ENCODE measurements at regions not wholly inside any gene's neighbourhood (a gene's known extent, or its start where the extent isn't known, plus 50 kb on each side); places are given as distances from the start of the nearest gene placed in this dataset.

- DNase-seq (ENCODE audit: low spot score), result no peak
Measured at GRCh38 chr1:56189454-56189853, 389.9 kb downstream of the PLPP3 start.

- no peak for DNase-seq (ENCODE audit: low spot score)
Measured at GRCh38 chr1:56188855-56189254, 390.5 kb downstream of the PLPP3 start.

- DNase-seq (ENCODE audit: low spot score), result no peak
Measured at GRCh38 chr1:56188221-56188620, 391.1 kb downstream of the PLPP3 start.

- DNase-seq (ENCODE audit: low spot score), result no peak
Measured at GRCh38 chr1:56187405-56187804, 392.0 kb downstream of the PLPP3 start.

DNA sequence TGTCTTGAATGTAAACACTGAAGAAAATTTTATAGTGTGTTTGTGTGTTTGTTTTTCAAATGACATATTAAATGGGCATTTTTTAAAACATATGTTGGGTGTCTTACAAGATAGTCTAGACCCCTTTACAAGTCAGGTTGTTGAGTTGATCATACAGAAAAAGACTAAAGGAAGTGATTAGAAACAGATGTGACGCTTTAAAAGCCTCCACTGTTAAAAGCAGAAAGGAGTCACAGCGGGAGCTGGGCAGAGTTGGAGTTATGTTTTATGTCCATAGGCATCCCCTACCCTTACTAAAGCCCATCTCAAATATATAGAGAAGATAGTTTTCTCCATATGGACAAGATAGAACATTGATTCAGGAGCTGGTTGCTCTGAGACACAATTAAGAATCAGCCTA lies 393.9 kb downstream of the PLPP3 start:
- DNase-seq (ENCODE audit: low spot score), result no peak

GRCh38 chr1:56183151-56183550 lies 396.2 kb downstream of the PLPP3 start:
- no peak for DNase-seq (ENCODE audit: low spot score)

DNA sequence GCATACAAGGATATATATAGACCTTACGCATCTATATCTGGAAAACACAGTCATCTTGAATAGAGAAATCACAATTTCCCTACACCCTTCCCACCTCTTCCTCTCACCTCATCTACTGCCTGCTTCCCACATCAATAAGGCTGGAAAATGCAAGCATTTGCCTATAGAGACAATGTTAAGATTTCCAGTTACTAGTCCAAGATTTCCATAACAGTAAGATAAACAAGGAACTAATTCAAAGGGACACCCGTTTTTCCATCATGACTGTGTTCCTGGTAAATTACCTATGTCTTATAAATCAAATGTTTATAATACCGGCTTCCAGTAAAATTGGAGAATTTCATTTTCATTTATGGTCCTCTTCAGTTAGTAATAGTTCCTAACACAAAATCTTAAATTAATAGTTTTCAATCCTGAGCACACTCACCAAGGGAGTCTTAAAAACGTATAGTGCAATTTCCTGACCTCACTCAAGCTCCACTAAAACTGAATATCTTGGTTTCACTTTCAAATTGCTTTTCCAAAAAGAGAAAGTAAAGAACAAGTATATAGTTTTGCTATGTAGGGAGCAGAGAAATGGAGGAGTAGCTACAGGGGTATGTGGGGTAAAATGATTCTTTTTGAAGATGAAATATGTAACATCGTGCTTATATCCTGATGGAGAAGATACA lies 398.7 kb downstream of the PLPP3 start:
- no peak for DNase-seq (ENCODE audit: low spot score)

- DNase-seq (ENCODE audit: low spot score), result no peak
Measured at GRCh38 chr1:56179543-56179942, 399.8 kb downstream of the PLPP3 start.

DNA sequence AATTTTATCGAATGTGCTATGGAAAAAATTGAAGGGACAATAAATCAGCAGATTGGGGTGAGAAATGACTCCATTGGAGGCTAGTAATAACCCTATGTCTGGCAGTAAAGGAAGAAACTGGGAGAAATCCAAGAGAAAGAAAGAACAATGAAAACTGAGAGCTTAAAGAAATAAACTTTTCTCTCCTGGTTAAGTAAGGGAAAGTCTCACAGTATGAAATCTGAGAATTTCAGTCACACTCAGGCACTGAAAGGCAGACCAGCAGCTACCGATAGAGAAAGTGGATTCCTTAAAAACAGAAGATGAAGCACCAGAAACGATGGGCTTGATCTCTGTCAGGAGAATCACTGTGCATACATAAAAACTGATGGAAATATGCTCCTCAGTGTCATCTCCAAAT lies 404.2 kb downstream of the PLPP3 start:
- DNase-seq (ENCODE audit: low spot score), result no peak

- no peak for DNase-seq (ENCODE audit: low spot score)
Measured at GRCh38 chr1:56174176-56174885, 405.0 kb downstream of the PLPP3 start.

DNA sequence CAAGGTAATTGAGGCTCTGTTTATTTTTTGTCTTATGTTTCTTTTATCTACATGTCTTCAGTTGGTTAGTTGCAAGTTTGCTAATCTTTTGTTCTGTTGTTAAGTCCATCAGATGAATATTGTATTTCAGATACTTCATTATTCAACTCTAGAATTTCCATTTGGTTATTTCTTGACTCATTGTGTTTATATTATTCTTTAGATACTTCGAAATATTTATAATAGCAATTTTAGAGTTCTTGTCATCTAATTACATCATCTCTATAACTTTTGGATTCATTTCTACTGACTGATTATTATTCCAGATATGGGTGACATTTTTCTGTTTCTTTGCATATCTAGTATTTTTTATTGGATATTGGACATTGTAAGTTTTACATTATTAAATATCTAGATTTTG lies 405.6 kb downstream of the PLPP3 start:
- DNase-seq (ENCODE audit: low spot score), result no peak

- no peak for DNase-seq (ENCODE audit: low spot score)
Measured at GRCh38 chr1:56171670-56172069, 407.7 kb downstream of the PLPP3 start.

DNA sequence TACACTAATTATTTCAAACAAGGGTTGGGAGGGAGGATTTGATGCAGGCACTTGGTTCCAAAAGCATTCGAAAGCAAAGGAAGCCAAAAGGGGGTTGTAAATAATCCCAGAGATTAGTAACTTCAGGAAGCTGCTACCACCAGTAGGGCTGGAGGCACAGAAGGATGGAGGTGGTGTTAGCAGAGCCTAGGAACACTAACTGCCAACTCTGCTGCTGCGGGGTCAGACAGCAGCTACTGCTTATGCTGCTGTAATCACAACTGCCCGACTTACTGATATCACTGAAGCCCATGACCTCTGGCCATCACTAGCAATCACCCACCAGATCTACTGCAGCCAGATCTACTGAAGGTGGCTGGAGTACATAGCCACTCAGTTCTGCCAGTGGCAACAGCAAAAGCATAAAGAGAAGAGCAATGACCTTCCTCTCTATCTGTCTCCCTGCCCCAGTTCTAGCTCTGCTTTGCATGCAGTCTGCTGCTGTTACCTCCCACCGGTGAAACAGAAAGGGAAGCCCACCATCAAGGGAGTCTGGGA lies 408.5 kb downstream of the PLPP3 start:
- DNase-seq (ENCODE audit: low spot score), result no peak

DNA sequence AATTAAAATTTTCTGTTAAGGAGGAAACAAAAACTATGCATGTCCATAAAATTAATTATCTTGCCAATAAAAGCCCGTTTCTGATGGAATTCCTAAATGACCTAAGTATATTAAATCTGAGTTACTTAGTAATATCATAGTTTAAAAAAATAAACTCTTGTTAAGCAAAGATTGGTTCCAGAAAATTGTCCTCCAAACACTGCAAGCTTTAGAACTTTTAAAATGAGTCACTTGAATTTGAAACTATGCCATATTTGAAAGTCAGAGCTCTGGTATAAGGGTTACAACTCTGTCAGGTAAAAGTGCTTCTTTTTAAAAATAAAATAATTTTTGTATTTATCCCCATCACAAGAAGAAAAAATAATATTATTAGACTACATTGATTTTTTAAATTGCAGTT lies 409.5 kb downstream of the PLPP3 start:
- no peak for DNase-seq (ENCODE audit: low spot score)

- no peak for DNase-seq (ENCODE audit: low spot score)
Measured at GRCh38 chr1:56168176-56168575, 411.2 kb downstream of the PLPP3 start.

GRCh38 chr1:56167596-56167995 lies 411.8 kb downstream of the PLPP3 start:
- no peak for DNase-seq (ENCODE audit: low spot score)

DNA sequence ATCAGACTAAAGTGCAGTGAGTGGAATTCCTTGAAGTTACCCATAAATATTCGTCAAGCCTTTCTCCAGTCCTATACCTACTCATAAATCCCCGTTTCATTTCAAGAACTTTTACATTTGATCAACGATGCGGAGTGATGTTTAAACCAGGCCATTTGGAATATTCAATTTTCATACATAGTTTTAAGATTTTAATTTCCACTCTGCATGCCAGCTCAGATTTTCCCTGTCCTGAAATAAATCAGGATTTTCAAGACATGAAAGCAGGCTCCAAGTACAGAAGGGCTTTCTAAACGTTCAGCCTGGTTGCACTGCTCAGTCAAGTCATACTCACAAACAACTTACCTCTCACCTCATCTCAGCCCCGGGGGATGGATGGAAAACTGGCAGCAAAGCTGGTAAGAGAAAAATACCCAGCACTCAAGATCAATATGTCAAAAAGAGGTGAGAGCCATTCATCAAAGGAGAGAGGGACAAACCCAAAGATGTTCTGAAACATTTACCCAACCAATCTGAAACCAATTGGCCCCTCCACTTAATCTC lies 418.5 kb downstream of the PLPP3 start:
- DNase-seq (ENCODE audit: low spot score), result no peak

- no peak for DNase-seq (ENCODE audit: low spot score)
Measured at GRCh38 chr1:56156971-56157876, 422.1 kb downstream of the PLPP3 start.

GRCh38 chr1:56153276-56153675 lies 426.1 kb downstream of the PLPP3 start:
- no peak for DNase-seq (ENCODE audit: low spot score)

DNA sequence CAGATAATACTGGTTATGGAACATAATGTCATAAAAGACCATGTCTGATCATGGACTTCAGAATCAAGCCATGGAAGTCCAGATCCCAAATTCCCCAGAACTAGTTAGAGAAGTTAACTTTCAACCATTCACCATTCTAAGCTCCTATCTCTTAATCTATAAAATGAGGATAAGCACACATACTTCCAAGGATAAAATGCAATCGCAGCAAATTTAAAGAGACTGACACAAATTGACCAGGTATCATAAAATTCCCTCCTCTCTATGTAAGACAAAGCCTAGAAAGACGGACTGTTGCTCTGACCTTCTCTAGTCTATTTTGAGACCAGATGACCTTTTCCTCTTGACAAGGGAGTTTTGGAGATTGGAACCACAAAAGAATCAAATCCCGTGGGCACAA lies 426.7 kb downstream of the PLPP3 start:
- DNase-seq (ENCODE audit: low spot score), result no peak

DNA sequence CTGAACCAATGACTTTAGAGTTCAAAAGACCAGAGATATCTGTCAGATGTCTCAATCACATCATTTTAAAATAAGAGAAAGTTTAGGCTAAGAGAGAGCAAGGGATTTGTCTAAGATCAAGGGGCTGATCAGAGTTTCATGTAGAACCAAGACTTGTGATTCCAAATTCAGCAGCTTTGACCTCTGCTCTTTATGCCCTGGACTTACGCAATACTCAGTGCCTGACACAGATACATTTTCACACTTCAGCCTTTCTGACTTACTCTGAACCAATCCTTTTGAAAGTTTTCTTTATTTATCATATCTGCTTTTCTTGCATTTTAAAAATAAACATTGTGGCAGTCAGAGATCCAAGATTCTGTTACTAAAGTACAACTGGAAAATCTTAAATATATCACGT lies 428.0 kb downstream of the PLPP3 start:
- DNase-seq (ENCODE audit: low spot score), result no peak

Data from iPS-NIHi11 (cell line).